ENCODE measurements at regions not wholly inside any gene's neighbourhood (a gene's known extent, or its start where the extent isn't known, plus 50 kb on each side); places are given as distances from the start of the nearest gene placed in this dataset.

DNA sequence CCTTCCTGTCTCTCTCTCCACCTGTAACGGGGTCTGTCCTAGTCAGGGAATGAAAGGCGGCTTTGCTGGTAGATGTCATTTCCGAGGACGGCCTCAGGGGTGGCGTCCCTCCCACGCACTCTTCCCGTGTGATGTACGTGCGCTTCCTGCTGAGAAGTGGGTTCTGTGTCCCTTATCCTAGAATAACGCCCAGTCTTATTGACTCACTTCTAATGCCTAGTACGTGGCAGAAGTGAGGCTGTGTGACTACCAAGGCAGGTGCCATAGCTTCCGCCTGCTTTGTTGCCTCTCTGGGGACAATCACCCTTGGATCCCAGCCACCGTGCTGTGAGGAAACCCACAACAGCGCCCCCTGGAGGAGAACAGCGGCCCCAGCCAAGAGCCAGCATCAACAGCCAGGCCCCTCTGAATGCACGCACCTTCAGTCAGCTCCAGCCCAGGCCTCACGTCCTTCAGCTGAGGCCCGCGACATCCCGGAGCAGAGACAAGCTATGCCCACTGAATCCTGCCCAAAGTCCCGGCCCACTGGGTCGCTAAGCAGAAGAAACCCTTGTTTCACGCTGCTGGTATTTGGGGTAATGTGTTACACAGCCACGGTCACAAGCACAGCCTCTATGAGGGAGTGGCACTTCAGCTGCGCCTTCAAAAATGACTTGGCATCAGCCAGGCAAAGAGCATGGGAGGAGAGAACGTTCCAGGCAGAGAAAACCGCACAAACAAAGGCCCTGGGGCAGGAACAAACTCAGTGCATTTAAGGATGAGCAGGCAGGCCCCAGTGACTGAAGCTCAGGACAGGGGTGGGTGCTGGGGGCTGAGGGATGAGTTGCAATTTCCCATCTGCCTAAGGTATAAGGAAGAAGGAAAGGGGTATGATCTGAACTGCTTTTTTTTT, 224.2 kb downstream of the NFATC2 start:
- no peaks in the 10 kb centered on the region for H3K9me3 ChIP-seq (ENCODE audit: severe bottlenecking)
- TF ChIP-seq, protein P1, sequence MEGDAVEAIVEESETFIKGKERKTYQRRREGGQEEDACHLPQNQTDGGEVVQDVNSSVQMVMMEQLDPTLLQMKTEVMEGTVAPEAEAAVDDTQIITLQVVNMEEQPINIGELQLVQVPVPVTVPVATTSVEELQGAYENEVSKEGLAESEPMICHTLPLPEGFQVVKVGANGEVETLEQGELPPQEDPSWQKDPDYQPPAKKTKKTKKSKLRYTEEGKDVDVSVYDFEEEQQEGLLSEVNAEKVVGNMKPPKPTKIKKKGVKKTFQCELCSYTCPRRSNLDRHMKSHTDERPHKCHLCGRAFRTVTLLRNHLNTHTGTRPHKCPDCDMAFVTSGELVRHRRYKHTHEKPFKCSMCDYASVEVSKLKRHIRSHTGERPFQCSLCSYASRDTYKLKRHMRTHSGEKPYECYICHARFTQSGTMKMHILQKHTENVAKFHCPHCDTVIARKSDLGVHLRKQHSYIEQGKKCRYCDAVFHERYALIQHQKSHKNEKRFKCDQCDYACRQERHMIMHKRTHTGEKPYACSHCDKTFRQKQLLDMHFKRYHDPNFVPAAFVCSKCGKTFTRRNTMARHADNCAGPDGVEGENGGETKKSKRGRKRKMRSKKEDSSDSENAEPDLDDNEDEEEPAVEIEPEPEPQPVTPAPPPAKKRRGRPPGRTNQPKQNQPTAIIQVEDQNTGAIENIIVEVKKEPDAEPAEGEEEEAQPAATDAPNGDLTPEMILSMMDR (IDR thresholded peaks at IDR 0.05; ENCODE audit: low read depth, low read length), result peak; percentile 76
- peak; percentile 42 for DNase-seq
- peaks cover 85% of the 10 kb centered on the region for H3K27me3 ChIP-seq (ENCODE audit: insufficient read depth, low read depth, severe bottlenecking)
- no peaks in the 10 kb centered on the region for H3K36me3 ChIP-seq
- no peak overlapping the region for H3K4me3 ChIP-seq (ENCODE audit: low read depth, low read length)
- H3K27ac ChIP-seq, result no peak overlapping the region

DNA sequence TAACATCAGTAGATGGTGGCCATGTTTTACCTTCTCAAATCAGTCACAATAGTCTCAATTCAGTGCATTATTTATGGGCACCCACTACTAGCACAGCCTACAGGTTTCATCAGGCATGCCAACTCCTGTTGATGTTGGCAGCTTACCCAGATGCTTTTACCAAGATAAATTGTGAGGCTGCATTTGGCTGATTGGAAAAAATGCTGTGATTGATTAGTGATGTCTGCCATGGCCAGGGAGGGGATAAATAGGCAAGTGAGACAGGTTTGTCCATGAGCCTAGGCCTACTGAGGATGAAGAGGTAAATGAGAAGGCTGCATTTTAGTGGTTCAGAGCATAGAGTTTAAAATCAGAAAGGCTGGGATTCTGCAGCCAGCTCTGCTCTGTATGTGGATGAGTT, 227.1 kb downstream of the NFATC2 start:
- no peaks in the 10 kb centered on the region for H3K36me3 ChIP-seq
- H3K9me3 ChIP-seq (ENCODE audit: severe bottlenecking), result no peaks in the 10 kb centered on the region
- no peak overlapping the region for H3K27ac ChIP-seq
- no peak for DNase-seq
- peaks cover 85% of the 10 kb centered on the region for H3K27me3 ChIP-seq (ENCODE audit: insufficient read depth, low read depth, severe bottlenecking)
- TF ChIP-seq, protein P1 (IDR thresholded peaks at IDR 0.05; ENCODE audit: low read depth, low read length), result no peak
- no peak overlapping the region for H3K4me3 ChIP-seq (ENCODE audit: low read depth, low read length)

DNA sequence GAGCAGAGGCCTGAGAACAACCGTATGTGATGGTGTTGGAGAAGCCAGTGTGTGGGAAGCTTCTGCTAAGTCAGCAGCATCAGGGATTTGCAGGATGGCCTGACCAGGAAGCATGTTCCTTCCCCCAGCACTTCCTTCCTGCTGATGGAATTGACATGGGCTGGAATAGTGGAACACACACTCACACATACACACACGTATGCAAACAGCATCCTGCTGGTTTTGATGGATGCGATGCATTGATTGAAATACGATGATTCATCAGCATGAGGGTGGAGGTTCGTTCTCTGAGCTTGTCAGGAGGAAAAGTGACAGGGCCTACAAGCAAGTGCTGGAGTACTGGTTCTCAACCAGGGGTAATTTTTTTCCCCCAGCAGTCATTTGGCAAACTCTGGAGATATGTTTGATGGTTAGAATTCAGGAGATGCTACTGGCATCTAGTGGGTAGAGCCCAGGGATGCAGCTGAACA, 229.1 kb downstream of the NFATC2 start:
- H3K9me3 ChIP-seq (ENCODE audit: severe bottlenecking), result no peaks in the 10 kb centered on the region
- no peak overlapping the region for H3K27ac ChIP-seq
- DNase-seq, result no peak
- H3K4me3 ChIP-seq (ENCODE audit: low read depth, low read length), result no peak overlapping the region
- peaks cover 88% of the 10 kb centered on the region for H3K27me3 ChIP-seq (ENCODE audit: insufficient read depth, low read depth, severe bottlenecking)
- no peaks in the 10 kb centered on the region for H3K36me3 ChIP-seq
- TF ChIP-seq, protein P1 (IDR thresholded peaks at IDR 0.05; ENCODE audit: low read depth, low read length), result no peak

DNA sequence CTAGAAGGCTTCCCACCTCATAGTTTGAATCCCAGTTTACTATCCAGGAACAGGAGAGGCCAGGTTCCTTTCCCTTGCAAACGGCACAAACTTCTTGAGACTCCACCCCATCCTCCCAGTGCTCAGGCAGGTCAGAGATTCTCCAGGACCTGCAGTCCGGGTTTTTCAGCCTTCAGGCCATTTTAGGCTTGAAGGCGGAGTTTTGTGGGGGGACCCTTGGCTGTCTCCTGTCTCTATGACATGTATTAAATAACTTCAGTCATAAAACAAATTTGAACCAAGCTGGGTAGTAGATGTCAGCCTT, 230.1 kb downstream of the NFATC2 start:
- TF ChIP-seq, protein P1 (IDR thresholded peaks at IDR 0.05; ENCODE audit: low read depth, low read length), result no peak
- Histone ChIP-seq H3K4me3 (ENCODE audit: low read depth, low read length) (no peak overlapping the region), H3K27me3 (ENCODE audit: insufficient read depth, low read depth, severe bottlenecking) (peaks cover 85% of the 10 kb centered on the region), H3K27ac (no peak overlapping the region), H3K9me3 (ENCODE audit: severe bottlenecking) (no peaks in the 10 kb centered on the region), H3K36me3 (no peaks in the 10 kb centered on the region)
- DNase-seq, result no peak

DNA sequence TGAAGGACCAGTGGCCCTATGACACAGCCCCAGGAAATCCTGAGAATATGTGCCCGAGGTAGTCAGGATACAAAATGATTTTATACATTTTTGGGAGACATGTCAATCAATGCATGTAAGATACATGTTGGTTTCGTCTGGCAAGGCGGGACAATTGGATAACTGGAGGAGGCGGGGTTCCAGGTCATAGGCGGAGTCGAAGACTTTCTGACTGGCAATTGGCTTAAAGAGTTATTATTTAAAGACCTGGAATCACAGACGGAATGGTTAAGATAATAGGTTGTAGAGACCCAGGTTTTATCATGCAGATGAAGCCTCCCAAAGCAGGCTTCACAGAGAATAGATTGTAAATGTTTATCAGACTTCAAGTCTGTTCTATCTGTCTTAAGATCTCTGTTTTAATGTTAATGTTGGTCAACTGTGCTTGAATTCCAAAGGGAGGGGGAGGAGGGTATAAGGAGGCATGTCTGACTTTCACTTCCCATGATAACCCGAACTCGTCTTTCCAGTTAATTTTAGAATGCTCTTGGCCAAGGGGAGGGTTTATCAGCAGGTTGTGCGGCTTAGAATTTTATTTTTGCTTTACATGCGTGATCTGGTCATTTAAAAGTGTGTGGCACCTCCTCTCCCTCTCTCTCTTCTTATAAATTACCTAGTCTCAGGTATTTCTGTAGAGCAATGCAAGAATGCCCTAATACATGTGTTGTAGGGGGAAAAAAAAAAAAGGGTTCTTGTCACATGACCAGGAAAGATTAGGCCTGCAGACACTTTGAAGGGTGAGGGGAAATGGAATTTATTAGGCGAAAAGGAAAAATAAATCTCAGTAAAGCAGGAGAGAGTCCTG, 230.7 kb downstream of the NFATC2 start:
- H3K9me3 ChIP-seq (ENCODE audit: severe bottlenecking), result no peaks in the 10 kb centered on the region
- peaks cover 85% of the 10 kb centered on the region for H3K27me3 ChIP-seq (ENCODE audit: insufficient read depth, low read depth, severe bottlenecking)
- DNase-seq, result no peak
- H3K27ac ChIP-seq, result no peak overlapping the region
- H3K36me3 ChIP-seq, result no peaks in the 10 kb centered on the region
- no peak overlapping the region for H3K4me3 ChIP-seq (ENCODE audit: low read depth, low read length)
- TF ChIP-seq, protein P1 (IDR thresholded peaks at IDR 0.05; ENCODE audit: low read depth, low read length), result no peak

Measured in WERI-Rb-1 (cell line).